Thyroid gland (tissue), 4 donors: ENCODE measurements at regions not wholly inside any gene's neighbourhood (a gene's known extent, or its start where the extent isn't known, plus 50 kb on each side); places are given as distances from the start of the nearest gene placed in this dataset.

Source experiments
- POLR2A ChIP-seq, 2 donors: fragments of 450-650 bp; IDR thresholded peaks; one replicate each; pipeline ENCODE4 v1.6.1; 2017; ENCODE audit warnings: antibody characterized with exemption in 2 of 2, mild to moderate bottlenecking in 2 of 2, moderate library complexity in 1 of 2
- TF ChIP-seq, protein P1 (sequence below), 6 experiments: fragments of 200-600 bp in 3 of 6; fragments of 450-650 bp in 3 of 6; sonication (generic) in 3 of 6; IDR thresholded peaks; one replicate each; pipeline ENCODE4 v1.5.1; 2016 to 2019; ENCODE audit warnings: antibody characterized with exemption in 6 of 6, mild to moderate bottlenecking in 2 of 6, inconsistent platforms in 1 of 6, moderate library complexity in 1 of 6

GRCh38 chr10:84603971-84604370, 275.6 kb downstream of the CCSER2 start:
- TF ChIP-seq, protein P1, sequence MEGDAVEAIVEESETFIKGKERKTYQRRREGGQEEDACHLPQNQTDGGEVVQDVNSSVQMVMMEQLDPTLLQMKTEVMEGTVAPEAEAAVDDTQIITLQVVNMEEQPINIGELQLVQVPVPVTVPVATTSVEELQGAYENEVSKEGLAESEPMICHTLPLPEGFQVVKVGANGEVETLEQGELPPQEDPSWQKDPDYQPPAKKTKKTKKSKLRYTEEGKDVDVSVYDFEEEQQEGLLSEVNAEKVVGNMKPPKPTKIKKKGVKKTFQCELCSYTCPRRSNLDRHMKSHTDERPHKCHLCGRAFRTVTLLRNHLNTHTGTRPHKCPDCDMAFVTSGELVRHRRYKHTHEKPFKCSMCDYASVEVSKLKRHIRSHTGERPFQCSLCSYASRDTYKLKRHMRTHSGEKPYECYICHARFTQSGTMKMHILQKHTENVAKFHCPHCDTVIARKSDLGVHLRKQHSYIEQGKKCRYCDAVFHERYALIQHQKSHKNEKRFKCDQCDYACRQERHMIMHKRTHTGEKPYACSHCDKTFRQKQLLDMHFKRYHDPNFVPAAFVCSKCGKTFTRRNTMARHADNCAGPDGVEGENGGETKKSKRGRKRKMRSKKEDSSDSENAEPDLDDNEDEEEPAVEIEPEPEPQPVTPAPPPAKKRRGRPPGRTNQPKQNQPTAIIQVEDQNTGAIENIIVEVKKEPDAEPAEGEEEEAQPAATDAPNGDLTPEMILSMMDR (IDR thresholded peaks at IDR 0.05): no peak
- no peak for TF ChIP-seq POLR2A (IDR thresholded peaks at IDR 0.05)
